Chondrocyte (in vitro differentiated cells): ENCODE measurements at regions not wholly inside any gene's neighbourhood (a gene's known extent, or its start where the extent isn't known, plus 50 kb on each side); places are given as distances from the start of the nearest gene placed in this dataset.

Experiments
- DNase-seq: peaks from one replicate; pipeline ENCODE4 v3.0.0; 2021; ENCODE audit warnings: mixed read lengths, low spot score
- H3K27ac Mint-ChIP-seq: one replicate; pipeline ENCODE4 v1.8.0; 2021; ENCODE audit warnings: mild to moderate bottlenecking, moderate library complexity, mixed read lengths; ENCODE audit not compliant: unreplicated experiment
- H3K27me3 Mint-ChIP-seq: 2 replicates; pipeline ENCODE4 v1.8.0; 2021; ENCODE audit warnings: low read depth, mixed read lengths
- H3K36me3 Mint-ChIP-seq: 2 replicates; pipeline ENCODE4 v1.8.0; 2021; ENCODE audit warnings: low read depth, mixed read lengths
- H3K4me1 Mint-ChIP-seq: 2 replicates; pipeline ENCODE4 v1.8.0; 2021; ENCODE audit warnings: low read depth, mild to moderate bottlenecking, mixed read lengths
- H3K4me3 Mint-ChIP-seq: one replicate; pipeline ENCODE4 v1.8.0; 2021; ENCODE audit warnings: mild to moderate bottlenecking, moderate library complexity, mixed read lengths; ENCODE audit not compliant: unreplicated experiment
- H3K9me3 Mint-ChIP-seq: 2 replicates; pipeline ENCODE4 v1.8.0; 2021; ENCODE audit warnings: low read depth, mixed read lengths
- CTCF ChIP-seq: fragments of 200-600 bp; sonication (generic); IDR thresholded peaks from 2 replicates; pipeline ENCODE4 v1.5.0; 2021; ENCODE audit warnings: antibody characterized with exemption, mild to moderate bottlenecking, moderate library complexity

DNA sequence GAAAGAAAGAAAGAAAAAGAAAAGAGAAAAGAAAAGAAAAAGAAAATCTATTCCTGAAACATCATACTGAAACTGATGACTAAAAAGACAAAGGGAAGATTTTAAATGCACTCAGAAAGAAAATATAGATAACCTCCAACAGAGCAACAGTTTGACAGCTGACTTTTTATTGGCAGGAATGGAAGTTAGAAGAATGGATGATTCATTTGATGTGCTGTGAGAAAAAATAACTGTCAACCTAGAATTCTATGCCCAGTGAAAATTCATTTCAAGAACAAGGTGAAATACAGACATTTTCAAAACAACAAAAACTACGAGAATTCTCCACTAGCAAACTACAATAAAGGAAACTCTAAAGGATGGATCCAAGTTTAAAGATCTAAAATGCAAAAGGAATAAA lies 50.5 kb upstream of the HSPA12A start:
- Mint-ChIP-seq H3K9me3 (peaks cover 5% of the 10 kb centered on the region), H3K27ac (no peak overlapping the region), H3K36me3 (no peaks in the 10 kb centered on the region), H3K4me1 (peaks cover 6% of the 10 kb centered on the region), H3K4me3 (no peak overlapping the region), H3K27me3 (peaks cover 25% of the 10 kb centered on the region)
- DNase-seq: no peak
- no peak for TF ChIP-seq CTCF

GRCh38 chr10:116796469-116796868 lies 52.8 kb upstream of the ENO4 start:
- H3K36me3 Mint-ChIP-seq: no peaks in the 10 kb centered on the region
- no peak overlapping the region for H3K27ac Mint-ChIP-seq
- peaks cover 5% of the 10 kb centered on the region for H3K9me3 Mint-ChIP-seq
- H3K4me1 Mint-ChIP-seq: no peaks in the 10 kb centered on the region
- no peak overlapping the region for H3K4me3 Mint-ChIP-seq
- no peak for DNase-seq
- no peak for TF ChIP-seq CTCF
- peaks cover 28% of the 10 kb centered on the region for H3K27me3 Mint-ChIP-seq

DNA sequence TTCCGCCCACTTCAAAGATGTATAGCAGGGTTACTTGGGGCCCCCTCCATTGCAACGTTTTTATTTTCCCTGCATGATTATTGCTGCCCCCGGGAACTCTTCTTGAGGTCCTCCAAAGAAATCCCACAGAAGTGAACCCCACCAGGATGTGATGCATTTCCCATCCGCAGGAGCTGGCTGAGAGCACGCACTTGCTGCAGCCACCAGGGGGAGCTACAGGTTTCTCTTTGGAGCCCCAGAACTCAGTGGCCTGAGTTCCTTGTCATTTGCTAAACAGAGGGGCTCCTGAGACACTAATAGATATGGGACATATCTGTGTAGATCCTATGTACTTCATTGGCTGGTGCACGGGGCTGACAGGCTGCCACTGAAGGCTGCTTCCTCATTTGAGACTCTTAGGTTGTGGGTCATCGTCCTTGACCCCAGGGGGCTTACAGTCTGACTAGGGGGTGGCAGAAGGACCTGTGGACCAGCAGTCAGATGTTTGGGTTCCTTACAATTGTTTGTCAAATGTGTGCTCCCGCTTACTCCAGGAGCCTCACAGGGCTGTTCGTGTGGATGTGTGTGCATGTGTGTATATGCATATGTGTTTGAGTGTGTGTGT lies 52.3 kb upstream of the ENO4 start:
- H3K27ac Mint-ChIP-seq: no peak overlapping the region
- H3K9me3 Mint-ChIP-seq: peaks cover 5% of the 10 kb centered on the region
- no peak for DNase-seq
- peak; percentile 97 for TF ChIP-seq CTCF
- H3K4me1 Mint-ChIP-seq: no peaks in the 10 kb centered on the region
- H3K27me3 Mint-ChIP-seq: peaks cover 28% of the 10 kb centered on the region
- H3K4me3 Mint-ChIP-seq: no peak overlapping the region
- no peaks in the 10 kb centered on the region for H3K36me3 Mint-ChIP-seq

- TF ChIP-seq CTCF: no peak
- no peak for DNase-seq
- peaks cover 30% of the 10 kb centered on the region for H3K27me3 Mint-ChIP-seq
- H3K27ac Mint-ChIP-seq: no peak overlapping the region
- H3K4me1 Mint-ChIP-seq: no peaks in the 10 kb centered on the region
- H3K9me3 Mint-ChIP-seq: no peaks in the 10 kb centered on the region
- no peaks in the 10 kb centered on the region for H3K36me3 Mint-ChIP-seq
- no peak overlapping the region for H3K4me3 Mint-ChIP-seq
These were observed 50.4 kb upstream of the ENO4 start for GRCh38 chr10:116798859-116799258.
